GM23248 (cell line): ENCODE measurements at regions not wholly inside any gene's neighbourhood (a gene's known extent, or its start where the extent isn't known, plus 50 kb on each side); places are given as distances from the start of the nearest gene placed in this dataset.

Experiments used
- EZH2 ChIP-seq: fragments of 200-600 bp; sonication (generic); IDR thresholded peaks from 2 replicates; pipeline ENCODE4 v1.6.1; 2018; ENCODE audit warnings: antibody characterized with exemption, mild to moderate bottlenecking; ENCODE audit not compliant: insufficient read depth, poor library complexity, severe bottlenecking
- EZH2phosphoT487 ChIP-seq: fragments of 200-600 bp; sonication (generic); IDR thresholded peaks from 2 replicates; pipeline ENCODE4 v1.6.1; 2018; ENCODE audit warnings: antibody characterized with exemption, moderate library complexity, mild to moderate bottlenecking, low read depth; ENCODE audit not compliant: insufficient read depth

- TF ChIP-seq EZH2 (no peak), EZH2phosphoT487 (no peak)
These were observed 270.6 kb downstream of the AEBP2 start for GRCh38 chr12:19709889-19710288.
